Fibroblast of lung (primary cell): ENCODE measurements at regions not wholly inside any gene's neighbourhood (a gene's known extent, or its start where the extent isn't known, plus 50 kb on each side); places are given as distances from the start of the nearest gene placed in this dataset.

Experiments
- CTCF ChIP-seq, 2 donors: IDR thresholded peaks in 1 of 2; conservative IDR thresholded peaks in 1 of 2; 1 replicate in 1 of 2; 2 replicates in 1 of 2; pipeline ENCODE4 v1.5.1; 2011 to 2012; ENCODE audit warnings: low read length in 2 of 2, control low read depth in 1 of 2, inconsistent platforms in 1 of 2, low read depth in 1 of 2, mild to moderate bottlenecking in 1 of 2
- EZH2 ChIP-seq: IDR thresholded peaks from 2 replicates; pipeline ENCODE4 v1.5.1; 2012; ENCODE audit warnings: low read length, control low read depth, mild to moderate bottlenecking; ENCODE audit errors: missing control alignments

GRCh38 chr20:11395581-11395980 lies 522.1 kb upstream of the BTBD3 start:
- TF ChIP-seq CTCF (conservative IDR thresholded peaks at IDR 0.05 in 1 of 2, IDR thresholded peaks at IDR 0.05 in 1 of 2; ENCODE audit: low read depth in 1 of 2, low read length in 2 of 2) (no peak), EZH2 (no peak)
